HEK293 (cell line): ENCODE measurements at regions not wholly inside any gene's neighbourhood (a gene's known extent, or its start where the extent isn't known, plus 50 kb on each side); places are given as distances from the start of the nearest gene placed in this dataset.

ENCODE experiments used
- CTCF ChIA-PET: fragments of 350-600 bp; formaldehyde crosslinking; extraction: SDS; loops from one replicate; lab custom pipeline; 2021; ENCODE audit warnings: antibody characterized with exemption; lab: Yijun Ruan, JAX
- POLR2A ChIA-PET: fragments of 300-600 bp; formaldehyde crosslinking; extraction: SDS; loops from one replicate; lab custom pipeline; 2020; ENCODE audit warnings: antibody characterized with exemption, inconsistent platforms; lab: Yijun Ruan, JAX
- H3K27ac ChIP-seq: fragments of 200-500 bp; sonication (Bioruptor generic); 2 replicates; pipeline ENCODE4 v1.5.1; 2014; ENCODE audit warnings: low read depth, low read length, control low read depth, inconsistent platforms; ENCODE audit errors: extremely low read depth
- H3K36me3 ChIP-seq, 2 experiments: fragments of 200-500 bp in 1 of 2; sonication (Bioruptor generic) in 1 of 2; 1 replicate in 1 of 2; 2 replicates in 1 of 2; pipeline ENCODE4 v1.5.1; 2014 to 2017; ENCODE audit warnings: inconsistent platforms in 2 of 2, low read length in 2 of 2; ENCODE audit not compliant: control insufficient read depth in 2 of 2, insufficient read depth in 1 of 2
- H3K4me1 ChIP-seq: fragments of 200-500 bp; sonication (Bioruptor generic); 2 replicates; pipeline ENCODE4 v1.5.1; 2014; ENCODE audit warnings: mild to moderate bottlenecking, low read length, inconsistent platforms; ENCODE audit not compliant: control insufficient read depth, insufficient read depth
- H3K4me3 ChIP-seq: 2 replicates; pipeline ENCODE4 v1.5.1; 2011; ENCODE audit warnings: low read depth, mild to moderate bottlenecking, control low read depth, low read length, moderate library complexity
- H3K9me3 ChIP-seq: fragments of 200-500 bp; sonication (Bioruptor generic); 2 replicates; pipeline ENCODE4 v1.5.1; 2014; ENCODE audit warnings: low read depth, low read length, inconsistent platforms; ENCODE audit not compliant: control insufficient read depth, insufficient read depth
- BCL11A ChIP-seq: fragments of 450-650 bp; formaldehyde crosslinking; IDR thresholded peaks from 2 replicates; pipeline ENCODE4 v1.5.1; 2016; ENCODE audit warnings: low read depth, missing biosample characterization, missing genetic modification characterization
- IKZF3 ChIP-seq: fragments of 450-650 bp; IDR thresholded peaks from 2 replicates; pipeline ENCODE4 v1.5.0; 2018; ENCODE audit warnings: missing biosample characterization, mild to moderate bottlenecking, missing genetic modification characterization, moderate library complexity
- KLF8 ChIP-seq: fragments of 450-650 bp; formaldehyde crosslinking; IDR thresholded peaks from 2 replicates; pipeline ENCODE4 v1.5.1; 2016; ENCODE audit warnings: missing biosample characterization, missing genetic modification characterization
- PRDM2 ChIP-seq: fragments of 450-650 bp; formaldehyde crosslinking; IDR thresholded peaks from 2 replicates; pipeline ENCODE4 v1.5.1; 2016; ENCODE audit warnings: missing biosample characterization, missing genetic modification characterization, borderline replicate concordance
- ZNF10 ChIP-seq: fragments of 450-650 bp; formaldehyde crosslinking; IDR thresholded peaks from 2 replicates; pipeline ENCODE4 v1.5.1; 2017; ENCODE audit warnings: missing biosample characterization, missing genetic modification characterization
- ZNF114 ChIP-seq: fragments of 450-650 bp; formaldehyde crosslinking; IDR thresholded peaks from 2 replicates; pipeline ENCODE4 v1.5.0; 2017; ENCODE audit warnings: missing biosample characterization, missing genetic modification characterization
- ZNF157 ChIP-seq: fragments of 450-650 bp; formaldehyde crosslinking; IDR thresholded peaks from 2 replicates; pipeline ENCODE4 v1.5.1; 2016; ENCODE audit warnings: missing biosample characterization, missing genetic modification characterization
- ZNF248 ChIP-seq: fragments of 450-650 bp; formaldehyde crosslinking; IDR thresholded peaks from 2 replicates; pipeline ENCODE4 v1.5.1; 2017; ENCODE audit warnings: missing biosample characterization, missing genetic modification characterization
- ZNF350 ChIP-seq: fragments of 450-650 bp; formaldehyde crosslinking; IDR thresholded peaks from 2 replicates; pipeline ENCODE4 v1.5.0; 2017; ENCODE audit warnings: missing biosample characterization, mild to moderate bottlenecking, missing genetic modification characterization
- ZNF416 ChIP-seq: fragments of 450-650 bp; formaldehyde crosslinking; IDR thresholded peaks from 2 replicates; pipeline ENCODE4 v1.5.1; 2016; ENCODE audit warnings: missing biosample characterization, missing genetic modification characterization
- ZNF529 ChIP-seq: fragments of 450-650 bp; formaldehyde crosslinking; IDR thresholded peaks from 2 replicates; pipeline ENCODE4 v1.5.1; 2017; ENCODE audit warnings: missing genetic modification characterization, missing biosample characterization; ENCODE audit not compliant: insufficient replicate concordance
- ZNF629 ChIP-seq: fragments of 450-650 bp; formaldehyde crosslinking; IDR thresholded peaks from 2 replicates; pipeline ENCODE4 v1.5.1; 2017; ENCODE audit warnings: missing biosample characterization, missing genetic modification characterization
- ZNF701 ChIP-seq: fragments of 450-650 bp; formaldehyde crosslinking; IDR thresholded peaks from 2 replicates; pipeline ENCODE4 v1.5.1; 2016; ENCODE audit warnings: missing biosample characterization, missing genetic modification characterization
- ZNF704 ChIP-seq: fragments of 450-650 bp; formaldehyde crosslinking; IDR thresholded peaks from 2 replicates; pipeline ENCODE4 v1.5.1; 2016; ENCODE audit warnings: missing biosample characterization, missing genetic modification characterization
- ZNF707 ChIP-seq: fragments of 450-650 bp; formaldehyde crosslinking; IDR thresholded peaks from 2 replicates; pipeline ENCODE4 v1.5.1; 2016; ENCODE audit warnings: missing biosample characterization, missing genetic modification characterization
- TF ChIP-seq, protein P1 (sequence below): fragments of 450-650 bp; formaldehyde crosslinking; IDR thresholded peaks from 2 replicates; pipeline ENCODE4 v1.5.1; 2016; ENCODE audit warnings: missing biosample characterization, missing genetic modification characterization
- TF ChIP-seq, protein P2 (sequence below): fragments of 450-650 bp; formaldehyde crosslinking; IDR thresholded peaks from 2 replicates; pipeline ENCODE4 v1.5.1; 2017; ENCODE audit warnings: missing biosample characterization, missing genetic modification characterization
- TF ChIP-seq, protein P3 (sequence below): fragments of 450-650 bp; formaldehyde crosslinking; conservative IDR thresholded peaks from 2 replicates; pipeline ENCODE4 v1.5.1; 2016; ENCODE audit warnings: low read depth, missing biosample characterization, missing genetic modification characterization

GRCh38 chr6:134740027-134740373, 209.9 kb downstream of the ALDH8A1 start:
- ChIA-PET CTCF (interaction anchor here (1.1 to 1.6 kb wide), 3 partner anchors 14 to 584 kb away, joined by 3 to 5 read pairs (median 4); no protein-coding TSS in a partner anchor), POLR2A (no interaction called here)
- H3K36me3 ChIP-seq, result no peaks in the 10 kb centered on the region
- no peaks in the 10 kb centered on the region; the same call in 1 of the 2 replicates for H3K4me1 ChIP-seq
- no peaks in the 10 kb centered on the region for H3K9me3 ChIP-seq
- no peak overlapping the region for H3K27ac ChIP-seq
- no peak for TF ChIP-seq BCL11A (tag by site-specific recombination)
- TF ChIP-seq, protein P1, sequence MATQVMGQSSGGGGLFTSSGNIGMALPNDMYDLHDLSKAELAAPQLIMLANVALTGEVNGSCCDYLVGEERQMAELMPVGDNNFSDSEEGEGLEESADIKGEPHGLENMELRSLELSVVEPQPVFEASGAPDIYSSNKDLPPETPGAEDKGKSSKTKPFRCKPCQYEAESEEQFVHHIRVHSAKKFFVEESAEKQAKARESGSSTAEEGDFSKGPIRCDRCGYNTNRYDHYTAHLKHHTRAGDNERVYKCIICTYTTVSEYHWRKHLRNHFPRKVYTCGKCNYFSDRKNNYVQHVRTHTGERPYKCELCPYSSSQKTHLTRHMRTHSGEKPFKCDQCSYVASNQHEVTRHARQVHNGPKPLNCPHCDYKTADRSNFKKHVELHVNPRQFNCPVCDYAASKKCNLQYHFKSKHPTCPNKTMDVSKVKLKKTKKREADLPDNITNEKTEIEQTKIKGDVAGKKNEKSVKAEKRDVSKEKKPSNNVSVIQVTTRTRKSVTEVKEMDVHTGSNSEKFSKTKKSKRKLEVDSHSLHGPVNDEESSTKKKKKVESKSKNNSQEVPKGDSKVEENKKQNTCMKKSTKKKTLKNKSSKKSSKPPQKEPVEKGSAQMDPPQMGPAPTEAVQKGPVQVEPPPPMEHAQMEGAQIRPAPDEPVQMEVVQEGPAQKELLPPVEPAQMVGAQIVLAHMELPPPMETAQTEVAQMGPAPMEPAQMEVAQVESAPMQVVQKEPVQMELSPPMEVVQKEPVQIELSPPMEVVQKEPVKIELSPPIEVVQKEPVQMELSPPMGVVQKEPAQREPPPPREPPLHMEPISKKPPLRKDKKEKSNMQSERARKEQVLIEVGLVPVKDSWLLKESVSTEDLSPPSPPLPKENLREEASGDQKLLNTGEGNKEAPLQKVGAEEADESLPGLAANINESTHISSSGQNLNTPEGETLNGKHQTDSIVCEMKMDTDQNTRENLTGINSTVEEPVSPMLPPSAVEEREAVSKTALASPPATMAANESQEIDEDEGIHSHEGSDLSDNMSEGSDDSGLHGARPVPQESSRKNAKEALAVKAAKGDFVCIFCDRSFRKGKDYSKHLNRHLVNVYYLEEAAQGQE (tag by site-specific recombination), result no peak
- no peak for TF ChIP-seq ZNF529 (tag by site-specific recombination)
- TF ChIP-seq ZNF248 (tag by site-specific recombination), result no peak
- TF ChIP-seq ZNF701 (tag by site-specific recombination), result no peak
- TF ChIP-seq, protein P2, sequence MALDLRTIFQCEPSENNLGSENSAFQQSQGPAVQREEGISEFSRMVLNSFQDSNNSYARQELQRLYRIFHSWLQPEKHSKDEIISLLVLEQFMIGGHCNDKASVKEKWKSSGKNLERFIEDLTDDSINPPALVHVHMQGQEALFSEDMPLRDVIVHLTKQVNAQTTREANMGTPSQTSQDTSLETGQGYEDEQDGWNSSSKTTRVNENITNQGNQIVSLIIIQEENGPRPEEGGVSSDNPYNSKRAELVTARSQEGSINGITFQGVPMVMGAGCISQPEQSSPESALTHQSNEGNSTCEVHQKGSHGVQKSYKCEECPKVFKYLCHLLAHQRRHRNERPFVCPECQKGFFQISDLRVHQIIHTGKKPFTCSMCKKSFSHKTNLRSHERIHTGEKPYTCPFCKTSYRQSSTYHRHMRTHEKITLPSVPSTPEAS, result no peak
- no peak for TF ChIP-seq ZNF157 (tag by site-specific recombination)
- TF ChIP-seq IKZF3, result no peak
- TF ChIP-seq, protein P3, sequence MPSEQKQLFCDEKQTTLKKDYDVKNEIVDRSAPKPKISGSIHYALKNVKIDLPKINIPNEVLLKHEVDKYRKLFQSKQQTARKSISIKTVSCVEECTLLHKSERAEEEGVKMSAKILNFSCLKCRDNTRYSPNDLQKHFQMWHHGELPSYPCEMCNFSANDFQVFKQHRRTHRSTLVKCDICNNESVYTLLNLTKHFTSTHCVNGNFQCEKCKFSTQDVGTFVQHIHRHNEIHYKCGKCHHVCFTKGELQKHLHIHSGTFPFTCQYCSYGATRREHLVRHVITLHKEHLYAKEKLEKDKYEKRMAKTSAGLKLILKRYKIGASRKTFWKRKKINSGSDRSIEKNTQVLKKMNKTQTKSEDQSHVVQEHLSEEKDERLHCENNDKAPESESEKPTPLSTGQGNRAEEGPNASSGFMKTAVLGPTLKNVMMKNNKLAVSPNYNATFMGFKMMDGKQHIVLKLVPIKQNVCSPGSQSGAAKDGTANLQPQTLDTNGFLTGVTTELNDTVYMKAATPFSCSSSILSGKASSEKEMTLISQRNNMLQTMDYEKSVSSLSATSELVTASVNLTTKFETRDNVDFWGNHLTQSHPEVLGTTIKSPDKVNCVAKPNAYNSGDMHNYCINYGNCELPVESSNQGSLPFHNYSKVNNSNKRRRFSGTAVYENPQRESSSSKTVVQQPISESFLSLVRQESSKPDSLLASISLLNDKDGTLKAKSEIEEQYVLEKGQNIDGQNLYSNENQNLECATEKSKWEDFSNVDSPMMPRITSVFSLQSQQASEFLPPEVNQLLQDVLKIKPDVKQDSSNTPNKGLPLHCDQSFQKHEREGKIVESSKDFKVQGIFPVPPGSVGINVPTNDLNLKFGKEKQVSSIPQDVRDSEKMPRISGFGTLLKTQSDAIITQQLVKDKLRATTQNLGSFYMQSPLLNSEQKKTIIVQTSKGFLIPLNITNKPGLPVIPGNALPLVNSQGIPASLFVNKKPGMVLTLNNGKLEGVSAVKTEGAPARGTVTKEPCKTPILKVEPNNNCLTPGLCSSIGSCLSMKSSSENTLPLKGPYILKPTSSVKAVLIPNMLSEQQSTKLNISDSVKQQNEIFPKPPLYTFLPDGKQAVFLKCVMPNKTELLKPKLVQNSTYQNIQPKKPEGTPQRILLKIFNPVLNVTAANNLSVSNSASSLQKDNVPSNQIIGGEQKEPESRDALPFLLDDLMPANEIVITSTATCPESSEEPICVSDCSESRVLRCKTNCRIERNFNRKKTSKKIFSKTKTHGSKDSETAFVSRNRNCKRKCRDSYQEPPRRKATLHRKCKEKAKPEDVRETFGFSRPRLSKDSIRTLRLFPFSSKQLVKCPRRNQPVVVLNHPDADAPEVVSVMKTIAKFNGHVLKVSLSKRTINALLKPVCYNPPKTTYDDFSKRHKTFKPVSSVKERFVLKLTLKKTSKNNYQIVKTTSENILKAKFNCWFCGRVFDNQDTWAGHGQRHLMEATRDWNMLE (tag by site-specific recombination), result no peak
- no peak for TF ChIP-seq ZNF416 (tag by site-specific recombination)
- TF ChIP-seq KLF8 (tag by site-specific recombination), result no peak
- TF ChIP-seq ZNF707, result no peak
- TF ChIP-seq ZNF10 (tag by site-specific recombination), result no peak
- TF ChIP-seq ZNF629 (tag by site-specific recombination), result no peak
- TF ChIP-seq PRDM2 (tag by site-specific recombination), result no peak
- TF ChIP-seq ZNF704 (tag by site-specific recombination), result no peak
- TF ChIP-seq ZNF350 (tag by site-specific recombination), result no peak
- TF ChIP-seq ZNF114 (tag by site-specific recombination), result no peak
- TF ChIP-seq, all 188 proteins: peak for 0
- H3K4me3 ChIP-seq, result no peak overlapping the region
